ENCODE measurements at regions not wholly inside any gene's neighbourhood (a gene's known extent, or its start where the extent isn't known, plus 50 kb on each side); places are given as distances from the start of the nearest gene placed in this dataset.
"Not testable (repeated sequence)": the region's sequence is repeated elsewhere in the genome, so short reads cannot be mapped to it uniquely, and the experiment has no call there.

DNA sequence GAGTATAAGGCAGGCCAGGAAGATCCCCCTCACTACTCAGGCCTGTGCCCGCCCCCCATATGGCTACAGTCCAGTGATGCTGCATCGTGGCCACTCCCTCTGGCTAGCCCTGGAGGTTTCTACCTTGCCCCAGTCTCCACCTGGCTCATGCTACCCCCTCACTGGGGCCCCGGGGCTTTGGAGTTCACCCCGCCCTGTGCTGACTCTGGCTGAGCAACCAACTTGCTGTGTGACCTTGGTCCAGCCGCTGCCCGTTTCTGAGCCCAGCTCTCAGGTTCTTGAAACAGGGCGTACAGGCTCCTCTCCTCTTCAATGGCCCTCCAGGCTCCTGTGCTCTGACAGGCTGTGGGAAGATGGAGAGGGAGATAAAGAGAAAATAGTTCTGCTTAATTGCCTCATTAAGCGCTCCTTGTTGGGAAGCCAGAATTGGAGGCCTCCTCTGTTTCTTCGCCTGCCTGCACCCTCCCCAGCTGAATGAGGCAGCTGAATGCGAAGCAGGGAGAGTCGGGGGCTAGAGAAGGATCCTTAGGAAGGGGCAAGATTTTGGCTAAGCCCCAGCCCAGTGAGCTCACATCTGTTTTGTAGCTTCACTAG, 138.2 kb upstream of the NCOR2 start:
- peak; percentile 36 for DNase-seq

DNA sequence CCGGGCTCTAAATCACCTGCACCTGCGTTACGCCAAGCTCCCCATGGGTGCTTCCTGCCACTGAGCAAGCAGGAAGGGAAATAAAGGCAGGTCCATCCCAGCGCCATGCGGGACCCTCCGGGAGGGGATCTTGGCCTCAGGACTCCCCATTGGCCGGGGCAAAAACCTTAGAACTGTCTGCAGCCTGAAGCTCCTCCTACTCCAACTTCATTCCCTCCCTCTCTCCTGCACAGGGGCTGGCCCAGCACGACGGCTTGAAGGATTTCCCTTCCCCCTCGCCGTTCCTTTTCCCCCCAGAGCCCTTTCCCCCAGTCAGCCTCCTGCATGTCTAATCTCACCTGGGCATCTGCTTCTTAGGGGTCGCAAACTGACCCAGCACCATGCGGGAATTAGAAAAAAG, 137.2 kb upstream of the NCOR2 start:
- DNase-seq: no peak

DNA sequence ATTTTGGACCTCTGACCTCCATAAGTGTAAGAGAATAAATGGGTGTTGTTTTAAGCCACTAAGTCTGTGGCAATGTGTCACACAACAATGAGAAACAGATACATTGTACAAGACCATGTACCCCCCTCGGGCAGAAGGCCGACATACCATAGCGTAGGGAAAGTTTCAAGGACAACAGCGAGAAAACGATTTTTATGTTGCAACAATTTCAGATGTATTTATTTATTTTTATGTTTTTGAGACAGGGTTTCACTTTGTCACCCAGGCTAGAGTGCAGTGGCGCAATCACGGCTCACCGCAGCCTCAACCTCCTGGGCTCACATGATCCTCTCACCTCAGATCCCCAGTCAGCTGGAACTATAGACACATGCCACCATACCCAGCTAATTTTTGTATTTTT, 136.4 kb upstream of the NCOR2 start:
- DNase-seq: no peak

DNA sequence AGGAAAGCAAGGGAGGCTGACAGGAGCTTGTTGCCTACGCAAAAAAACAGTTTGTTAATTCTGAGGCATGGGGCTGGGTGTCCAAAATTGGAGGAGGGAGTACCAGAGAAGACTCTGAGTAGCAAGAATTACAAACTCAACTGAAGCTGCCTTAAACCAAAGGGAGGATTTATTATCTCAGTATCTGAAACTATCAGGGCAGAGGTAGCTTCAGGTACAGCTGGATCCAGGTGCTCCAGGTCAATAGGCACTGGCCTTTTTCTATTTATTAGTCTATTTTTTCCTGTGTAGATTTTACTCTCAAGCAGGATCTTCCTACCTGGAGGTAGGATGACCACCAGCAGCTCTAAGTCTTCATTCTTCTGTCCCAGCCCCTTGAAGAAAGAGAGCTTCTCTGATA, 135.3 kb upstream of the NCOR2 start:
- no peak for DNase-seq

DNA sequence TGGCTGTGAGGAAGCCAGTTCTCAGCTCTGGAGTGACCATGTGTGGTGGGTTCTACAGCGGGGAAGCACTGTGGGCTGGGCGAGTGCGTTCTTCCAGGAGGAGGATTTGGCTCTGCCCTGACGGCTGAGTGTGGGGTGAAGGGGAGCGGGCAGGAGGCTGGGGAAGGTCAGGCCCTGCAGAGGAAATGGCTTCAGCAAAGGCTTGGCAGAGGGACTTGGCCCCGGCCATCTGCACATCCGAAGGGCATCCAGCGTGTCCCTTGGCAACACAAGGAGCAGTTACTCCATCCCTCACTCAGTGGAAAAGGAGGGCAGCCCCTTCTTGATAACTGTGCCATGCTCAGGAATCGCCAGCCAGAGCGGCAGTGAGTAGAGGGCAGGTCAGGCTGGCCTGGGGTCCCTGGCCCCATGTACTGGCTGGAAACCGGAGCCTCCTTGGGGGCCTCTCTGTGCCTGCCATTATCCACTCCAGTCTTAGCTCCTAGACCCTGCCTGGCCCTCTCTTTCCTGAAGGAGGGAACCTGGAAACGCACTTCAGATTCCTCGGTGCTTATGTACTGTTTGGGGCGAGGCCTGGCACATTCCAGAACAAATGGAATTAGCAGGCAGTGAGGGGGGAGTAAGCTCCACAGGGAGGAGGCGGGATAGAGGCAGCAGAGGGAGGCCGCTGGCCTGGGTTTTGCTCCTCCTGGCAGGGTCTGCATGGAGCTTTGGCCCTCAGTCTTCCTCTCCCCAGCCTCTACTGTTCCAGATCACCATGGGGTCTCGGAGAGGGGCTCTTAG, 133.6 kb upstream of the NCOR2 start:
- DNase-seq: no peak

DNA sequence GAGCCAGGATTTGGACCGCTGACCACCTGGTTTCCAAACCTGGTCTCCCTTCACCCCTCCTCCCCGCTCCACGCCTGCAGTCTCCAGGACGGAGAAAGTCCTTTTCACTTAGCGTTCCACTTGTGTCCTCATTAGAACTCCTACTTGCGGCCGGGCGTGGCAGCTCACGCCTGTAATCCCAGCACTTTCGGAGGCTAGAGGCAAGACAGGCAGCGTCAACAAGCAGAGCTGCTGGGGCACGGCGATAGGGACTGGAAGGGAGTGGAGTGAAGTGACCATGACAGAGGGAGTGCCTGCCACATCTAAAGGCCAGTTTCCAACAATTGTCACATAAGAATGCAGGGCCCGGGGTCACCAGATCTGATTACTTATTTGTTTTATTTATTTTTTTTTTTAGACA, 132.5 kb upstream of the NCOR2 start:
- no peak for DNase-seq

DNA sequence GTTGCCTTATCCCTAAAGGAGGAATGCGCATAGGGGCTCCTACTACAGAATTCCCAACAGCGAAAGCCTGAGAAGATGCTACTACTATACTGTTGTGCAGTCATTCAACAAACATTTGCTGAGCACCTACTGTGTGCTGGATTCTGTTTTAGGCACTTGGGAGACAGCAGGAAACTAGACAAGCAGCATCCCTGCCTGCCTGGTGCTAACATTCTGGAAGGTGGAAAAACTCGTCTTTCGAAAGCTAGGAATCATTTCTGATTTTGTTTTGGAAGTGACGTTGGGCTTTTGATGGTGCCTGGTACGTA, 131.5 kb upstream of the NCOR2 start:
- DNase-seq: no peak

DNA sequence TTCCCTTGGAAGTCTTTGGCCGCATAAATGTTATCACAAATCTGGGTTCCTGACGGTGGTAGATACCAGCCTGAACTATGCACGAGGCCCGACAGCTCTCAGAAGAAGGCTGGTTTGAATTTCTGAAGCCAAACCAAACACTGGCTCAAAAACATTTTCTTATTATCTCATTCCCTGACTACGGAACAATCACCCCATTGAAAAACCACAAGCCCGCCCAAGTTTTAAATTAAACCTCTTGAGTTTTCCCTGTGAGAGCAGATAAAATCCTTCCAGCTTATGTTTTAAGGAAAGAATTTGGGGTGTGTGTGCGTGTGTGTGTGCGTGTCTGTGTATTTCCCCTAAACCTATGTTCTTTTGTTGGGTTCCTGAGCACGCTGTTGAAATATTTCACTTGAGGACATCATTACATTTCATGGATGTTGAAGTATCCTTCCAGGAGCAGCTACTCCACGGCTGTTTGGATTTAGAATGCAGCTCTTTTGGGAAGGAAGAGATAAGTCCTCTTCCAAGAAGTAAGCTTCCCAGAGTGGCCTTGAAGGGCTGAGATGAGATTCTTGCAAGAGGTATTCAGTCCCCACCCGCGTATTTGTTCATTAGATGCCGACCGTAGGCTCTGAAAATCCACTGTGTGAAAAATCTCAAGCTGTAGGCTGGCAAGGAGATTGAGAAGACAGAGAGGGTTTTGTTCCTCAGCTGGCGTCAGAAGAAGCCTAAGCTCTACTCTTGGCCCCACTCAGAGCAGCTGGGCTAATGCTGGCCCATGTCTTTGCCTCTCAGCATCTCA, 131.0 kb upstream of the NCOR2 start:
- DNase-seq: no peak

DNA sequence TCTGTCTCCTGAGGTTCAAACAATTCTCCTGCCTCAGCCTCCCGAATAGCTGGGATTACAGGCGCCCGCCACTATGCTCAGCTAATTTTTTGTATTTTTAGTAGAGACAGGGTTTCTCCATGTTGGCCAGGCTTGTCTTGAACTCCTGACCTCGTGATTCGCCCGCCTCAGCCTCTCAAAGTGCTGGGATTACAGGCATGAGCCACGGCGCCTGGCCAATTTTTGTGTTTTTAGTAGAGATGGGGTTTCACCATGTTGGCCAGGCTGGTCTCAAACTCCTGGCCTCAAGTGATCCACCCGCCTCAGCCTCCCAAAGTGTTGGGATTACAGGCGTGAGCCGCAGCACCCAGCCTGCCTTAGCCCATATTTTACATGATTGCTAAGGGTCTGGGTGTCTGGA, 130.3 kb upstream of the NCOR2 start:
- DNase-seq: not testable (repeated sequence)

DNA sequence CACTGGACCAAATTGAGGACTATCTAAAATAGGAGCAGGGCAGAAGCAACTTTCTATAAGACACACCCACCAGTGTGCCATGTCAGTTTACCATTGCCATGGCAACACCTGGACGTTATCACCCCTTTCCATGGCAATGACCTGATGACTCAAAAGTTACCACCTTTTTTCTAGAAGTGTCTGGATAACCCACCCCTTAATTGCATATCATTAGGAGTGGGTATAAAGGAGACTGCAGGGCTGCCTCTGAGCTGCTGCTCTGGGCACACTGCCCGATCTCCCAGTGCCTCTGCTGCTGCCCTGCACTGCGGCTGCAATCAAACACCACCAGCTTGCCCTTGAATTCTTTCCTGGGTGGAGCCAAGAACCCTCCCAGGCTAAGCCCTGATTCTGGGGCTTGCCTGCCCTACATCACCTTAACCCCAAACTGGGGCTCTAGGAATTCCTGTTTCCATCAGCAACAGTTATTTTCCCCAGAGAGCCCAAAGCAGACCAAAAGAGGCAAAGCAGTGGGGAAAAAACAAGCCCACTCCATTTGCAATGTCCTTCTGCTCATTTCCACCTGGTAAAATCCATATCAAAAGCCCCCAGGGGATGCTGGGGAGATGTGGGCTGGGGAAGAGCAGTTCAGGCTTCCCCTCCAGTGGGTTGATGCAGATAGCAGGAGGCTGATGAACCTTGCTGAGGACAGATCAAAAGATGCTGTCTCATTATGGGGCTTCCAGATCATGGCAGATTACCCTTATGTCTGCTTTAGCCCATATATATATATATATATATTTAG, 129.5 kb upstream of the NCOR2 start:
- DNase-seq: no peak

DNA sequence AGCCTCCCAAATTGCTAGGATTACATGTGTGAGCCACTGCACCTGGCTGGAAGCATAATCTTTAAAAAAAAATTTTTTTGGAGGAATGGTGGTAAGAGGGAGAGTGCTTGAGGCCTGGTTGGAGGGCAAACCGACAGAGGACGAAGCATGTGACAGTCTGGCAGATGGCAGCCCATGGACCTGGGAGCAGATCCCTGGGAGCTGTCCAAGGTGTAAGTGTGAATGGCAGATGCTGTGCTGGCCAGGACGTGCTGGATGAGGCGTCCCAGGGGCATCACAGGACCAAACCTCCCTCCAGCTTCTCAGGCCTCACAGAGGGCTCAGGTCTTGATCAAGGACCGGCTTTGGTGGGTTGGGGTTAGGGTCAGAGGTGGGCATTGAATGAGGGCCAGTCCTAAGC, 128.4 kb upstream of the NCOR2 start:
- no peak for DNase-seq

DNA sequence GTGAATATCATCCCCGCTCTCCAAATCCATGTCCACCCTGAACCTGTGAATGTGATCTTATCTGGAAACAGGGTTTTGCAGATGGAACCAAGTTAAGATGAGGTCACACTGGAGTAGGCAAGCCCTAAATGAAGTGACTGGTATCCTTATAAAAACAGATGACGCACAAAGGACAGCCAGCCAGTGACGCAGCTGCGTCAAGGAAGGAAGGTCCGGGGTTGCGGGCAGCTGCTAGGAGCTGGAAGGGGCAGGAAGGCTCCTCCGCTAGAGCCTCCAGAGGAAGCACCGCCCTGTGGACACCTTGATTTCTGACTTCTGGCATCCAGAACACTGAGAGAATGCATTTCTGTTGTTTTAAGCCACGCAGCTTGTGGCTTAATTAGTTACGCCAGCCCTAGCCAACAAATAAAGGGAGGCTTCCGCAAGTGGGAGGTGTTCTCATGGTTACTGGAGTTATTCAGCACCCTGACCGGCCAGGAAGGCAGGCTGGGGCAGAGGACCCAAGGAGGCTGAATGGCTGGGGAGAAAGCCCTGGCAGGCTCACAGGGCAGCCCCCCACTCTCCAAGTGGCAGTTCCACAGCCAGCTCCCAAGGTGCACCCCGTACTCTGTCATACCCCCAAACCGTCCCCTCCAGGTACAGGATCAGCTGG, 127.6 kb upstream of the NCOR2 start:
- DNase-seq: no peak

DNA sequence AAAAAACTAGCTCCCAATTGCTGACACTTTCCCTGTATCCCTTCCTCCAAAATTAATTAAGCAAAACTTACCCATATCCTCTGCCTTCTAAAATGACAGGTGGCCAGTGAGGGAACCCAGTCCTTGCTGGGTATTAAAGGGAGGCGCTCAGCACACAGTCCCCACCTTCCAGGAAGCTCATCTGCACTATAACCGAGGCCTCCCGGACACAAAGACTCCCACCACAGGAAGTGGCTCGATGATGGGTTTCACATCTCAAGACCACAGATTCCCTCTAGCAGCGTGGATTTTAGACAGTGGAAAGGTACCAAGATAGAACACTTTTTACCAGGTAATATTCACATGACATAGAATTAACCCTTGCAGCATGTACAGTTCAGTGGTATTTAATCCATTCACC, 126.8 kb upstream of the NCOR2 start:
- DNase-seq: no peak

DNA sequence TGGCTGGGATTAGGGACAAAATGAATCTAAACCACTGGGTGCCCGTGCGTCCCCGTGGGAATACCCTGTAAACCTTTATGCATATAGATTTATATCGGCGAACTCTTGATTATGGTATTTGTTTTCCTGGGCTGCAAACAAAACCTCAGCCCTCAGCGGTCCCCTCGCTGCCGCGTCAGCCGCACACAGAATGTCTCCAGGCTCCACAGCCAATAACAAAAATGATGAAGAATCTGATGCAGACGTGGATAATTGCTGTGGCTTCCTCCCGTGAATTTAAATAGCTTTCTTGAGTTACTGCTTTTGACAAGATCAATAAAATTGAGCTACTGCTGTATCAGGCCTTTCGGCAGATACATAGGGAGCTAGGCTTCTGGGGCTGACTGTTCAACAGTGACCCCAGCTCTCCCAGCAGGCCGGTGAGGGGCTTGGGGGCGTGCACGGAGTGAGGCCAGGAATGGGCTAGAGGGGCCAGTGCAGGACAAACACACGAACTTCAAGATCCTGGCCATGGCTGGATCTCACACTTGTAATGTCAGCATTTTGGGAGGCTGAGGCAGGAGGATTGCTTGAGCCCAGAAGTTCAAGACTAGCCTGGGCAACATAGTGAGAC, 125.8 kb upstream of the NCOR2 start:
- DNase-seq: no peak

DNA sequence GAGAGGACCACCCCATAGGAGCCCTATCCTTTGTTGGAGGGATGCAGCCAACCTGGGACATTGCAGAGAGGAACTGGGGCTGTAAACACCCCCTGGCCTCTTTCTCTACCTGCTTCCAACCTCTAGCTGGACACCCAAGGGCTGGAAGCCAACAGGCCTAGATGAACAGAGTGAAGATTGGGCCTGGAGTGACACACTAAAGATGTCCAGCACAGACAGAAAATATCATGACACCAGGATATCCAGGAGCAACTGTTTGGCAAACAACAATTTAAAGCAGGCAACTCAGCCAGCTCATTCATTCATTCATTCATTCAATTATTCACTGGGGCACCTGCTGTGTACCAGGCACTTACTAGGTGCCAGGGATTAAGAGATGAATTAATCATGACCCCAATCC, 125.0 kb upstream of the NCOR2 start:
- no peak for DNase-seq

DNA sequence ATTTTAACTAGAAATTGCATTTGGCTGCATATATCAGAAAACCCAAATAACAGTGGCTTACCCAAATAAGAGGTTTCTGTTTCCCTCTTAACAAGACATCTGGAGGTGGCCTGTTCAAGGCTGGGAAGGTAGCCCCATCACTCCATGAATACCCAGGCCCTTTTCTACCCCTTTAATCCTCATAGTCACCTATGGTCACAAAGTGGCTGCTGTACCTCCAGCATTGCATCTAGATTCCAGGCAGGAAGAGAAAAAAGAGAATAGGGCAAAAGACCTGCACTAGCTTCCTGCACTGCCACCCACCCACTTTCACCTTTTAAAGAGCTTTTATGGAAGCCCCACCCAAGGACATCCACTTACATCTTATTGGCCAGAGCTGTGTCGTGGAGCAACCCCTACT, 124.0 kb upstream of the NCOR2 start:
- no peak for DNase-seq

DNA sequence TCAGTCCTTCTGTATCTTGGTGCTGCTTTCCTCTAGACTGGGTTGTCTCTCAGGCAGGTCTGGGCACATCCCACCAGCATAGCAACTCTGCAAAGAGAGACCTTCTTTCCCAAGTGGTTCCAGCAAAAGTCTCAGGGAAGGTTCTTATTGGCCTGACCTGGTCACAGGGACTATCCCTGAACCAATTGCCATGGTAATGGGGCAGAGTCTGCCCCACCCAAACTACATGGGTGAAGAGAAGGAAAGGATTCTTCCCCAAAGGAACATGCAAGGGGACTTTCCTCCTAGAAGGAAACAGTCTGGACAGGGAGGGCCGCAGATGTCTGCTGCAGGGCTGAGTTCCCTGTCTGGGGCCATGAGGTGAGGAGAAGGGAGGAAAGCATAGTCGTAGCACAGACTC, 122.2 kb upstream of the NCOR2 start:
- no peak for DNase-seq

DNA sequence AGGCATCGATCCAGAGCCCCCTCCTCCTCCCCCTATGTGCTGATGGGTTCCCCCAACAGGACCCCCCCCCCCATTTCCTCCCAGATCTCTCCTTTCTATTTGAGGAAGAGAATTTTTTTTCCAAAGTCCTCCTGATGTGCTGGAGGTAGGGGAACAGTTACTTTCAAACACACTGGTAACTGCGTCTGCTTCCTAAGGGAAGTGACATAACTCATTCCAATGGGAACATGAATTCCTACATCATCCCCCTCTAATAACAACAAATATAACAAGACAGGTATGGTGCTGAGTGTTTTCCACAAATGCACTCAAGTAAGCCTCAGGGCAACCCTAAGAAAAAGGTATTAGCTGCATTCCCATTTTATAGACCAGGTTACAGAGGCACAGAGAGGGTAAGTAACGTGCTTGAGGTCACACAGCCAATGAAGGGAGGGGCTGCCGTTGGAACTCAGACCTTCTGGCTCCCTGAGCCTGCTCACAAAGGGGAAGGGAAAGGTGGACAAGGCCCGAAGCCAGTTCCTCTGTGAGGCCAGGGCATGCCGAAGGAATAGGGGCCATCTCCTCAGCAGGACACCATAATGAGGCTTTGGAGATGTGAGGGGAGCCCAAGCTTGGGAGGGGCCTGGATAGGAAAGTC, 121.1 kb upstream of the NCOR2 start:
- DNase-seq: no peak

DNA sequence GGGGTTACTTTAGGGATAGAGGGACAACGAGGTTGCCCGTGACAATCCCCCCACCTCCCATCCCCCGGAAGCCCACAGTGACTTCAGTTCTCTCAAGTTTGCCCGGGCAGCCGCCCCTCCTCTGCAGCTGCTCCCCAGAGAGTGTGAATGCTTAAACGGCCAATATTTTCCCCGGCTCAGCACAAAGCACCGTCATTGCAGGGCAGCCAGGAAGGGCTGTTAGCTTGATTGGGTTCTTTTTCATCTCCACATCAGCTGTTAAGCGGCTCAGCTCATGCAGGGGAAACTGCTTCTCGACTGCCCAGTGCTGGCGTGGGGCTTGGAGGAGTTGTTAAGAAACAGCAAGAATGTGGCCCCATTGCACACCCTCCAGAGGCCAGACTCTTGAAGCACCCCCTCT, 120.5 kb upstream of the NCOR2 start:
- DNase-seq: peak; percentile 73

DNA sequence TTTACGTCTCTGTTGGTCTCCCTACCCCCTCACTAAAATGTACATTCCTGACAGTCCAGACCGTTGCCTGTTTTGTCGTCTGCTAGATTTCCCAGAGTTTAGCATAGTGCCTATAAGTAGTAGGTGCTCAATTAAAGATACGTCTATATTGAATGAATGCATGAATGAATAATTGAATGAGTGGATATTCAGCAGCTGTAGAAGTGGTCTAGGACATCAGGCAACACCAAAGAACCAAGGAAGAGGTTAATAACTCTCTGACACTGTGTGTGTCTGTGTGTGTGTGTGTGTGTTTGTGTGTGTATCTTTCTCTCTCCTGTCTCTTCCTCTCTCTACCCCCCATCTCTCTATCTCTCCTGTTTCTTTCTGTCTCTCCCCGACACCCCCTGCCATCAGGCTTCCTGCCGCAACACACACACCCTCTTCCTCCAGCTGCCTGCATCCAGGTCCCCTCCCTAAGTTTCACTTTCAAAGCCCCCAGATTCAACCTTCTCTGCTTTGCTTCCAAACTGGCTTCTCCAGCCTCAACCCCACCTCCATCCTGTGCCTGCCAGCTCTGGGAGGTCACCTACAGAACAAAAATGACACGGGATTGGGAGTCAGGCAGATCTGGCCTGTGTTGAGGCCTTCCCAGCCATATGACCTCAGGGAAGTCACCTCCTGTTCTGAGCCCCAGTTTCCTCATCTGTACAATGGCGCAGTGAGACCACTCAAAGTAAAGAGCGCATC, 119.9 kb upstream of the NCOR2 start:
- DNase-seq: no peak

All from NCI-H1436 (cell line).